Activated T-helper 9 cell treated with anti-CD3 and anti-CD28 coated beads, Interleukin-2, amount 50 U/mL, for 16 hours (primary cell): ENCODE measurements at regions not wholly inside any gene's neighbourhood (a gene's known extent, or its start where the extent isn't known, plus 50 kb on each side); places are given as distances from the start of the nearest gene placed in this dataset.
"Not testable (repeated sequence)": the region's sequence is repeated elsewhere in the genome, so short reads cannot be mapped to it uniquely, and the experiment has no call there.

Experiments used
- DNase-seq: peaks from one replicate; pipeline ENCODE4 v3.0.0-alpha.2; 2020; ENCODE audit warnings: low read depth

GRCh38 chr12:131551675-131552491 is 159.0 kb upstream of the SFSWAP start:
- no peak for DNase-seq

DNA sequence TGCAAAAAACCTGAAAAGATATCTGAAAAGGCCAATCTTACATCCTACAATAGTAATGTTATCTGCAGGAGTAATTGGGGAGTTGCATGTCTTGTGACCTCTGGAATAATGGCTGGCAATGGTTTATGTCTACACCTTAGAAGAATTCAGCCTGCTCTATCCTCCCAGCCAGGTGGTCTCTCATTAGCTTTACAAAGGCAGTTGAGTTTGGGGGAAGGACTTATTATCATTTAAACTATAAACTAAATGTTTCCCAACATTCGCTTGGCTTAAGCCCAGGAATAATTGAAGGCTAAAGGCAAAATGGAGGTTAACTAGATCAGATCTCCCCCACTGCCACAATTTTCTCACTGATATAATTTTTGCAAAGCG is 158.4 kb upstream of the SFSWAP start:
- DNase-seq: no peak

- no peak for DNase-seq
Observed at GRCh38 chr12:131553096-131553777, 157.7 kb upstream of the SFSWAP start.

DNA sequence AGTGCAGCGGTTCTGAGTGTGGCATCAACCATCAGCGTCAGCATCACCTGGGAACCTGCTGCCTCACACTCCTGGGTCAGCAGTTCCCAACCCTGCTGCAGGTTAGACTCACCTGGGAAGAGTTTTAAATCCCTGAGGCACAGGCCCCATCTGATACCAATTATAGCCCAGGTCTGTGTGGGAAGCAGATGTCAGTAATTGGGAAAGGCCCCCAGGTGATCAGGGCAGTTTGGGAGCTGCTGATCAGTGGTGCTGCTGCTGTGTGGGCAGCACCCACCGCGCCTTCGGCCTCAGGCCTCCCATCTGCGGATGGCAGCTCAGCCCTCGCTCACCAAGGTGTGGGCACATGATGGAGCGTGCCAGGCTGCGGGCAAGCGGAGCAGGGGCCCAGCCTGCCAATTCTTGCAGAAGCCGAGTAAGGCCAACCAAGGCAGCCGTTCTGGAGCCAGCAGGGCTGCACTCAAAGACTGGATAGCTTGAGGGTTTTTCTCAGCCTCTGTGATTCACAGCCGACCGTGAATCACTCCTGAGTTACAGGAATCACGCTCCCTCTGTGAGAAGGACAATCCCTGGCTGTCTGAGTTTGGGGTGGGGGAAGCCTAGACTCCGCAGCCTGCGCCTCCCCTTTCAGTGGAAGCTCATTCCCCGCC is 155.6 kb upstream of the SFSWAP start:
- no peak for DNase-seq

DNA sequence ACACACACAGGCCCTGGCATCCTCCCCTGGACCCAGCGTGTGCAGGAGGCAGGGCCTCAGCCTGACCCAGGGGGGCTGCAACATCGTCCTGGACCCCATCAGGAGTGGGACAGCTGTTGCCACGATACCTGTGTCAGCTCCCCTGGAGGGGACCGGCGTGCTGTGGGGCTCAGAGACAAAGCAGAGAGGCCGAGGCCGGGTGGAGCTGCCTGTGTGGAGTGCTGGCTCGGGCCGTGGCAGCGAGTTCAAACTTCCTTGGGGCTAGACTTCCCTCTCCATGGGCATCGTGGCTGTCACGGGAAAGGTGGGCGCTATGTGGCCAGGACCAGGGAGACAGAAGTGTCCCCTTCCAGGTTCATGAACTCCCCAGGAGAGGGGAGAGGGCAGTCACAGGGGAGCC is 155.0 kb upstream of the SFSWAP start:
- no peak for DNase-seq

DNA sequence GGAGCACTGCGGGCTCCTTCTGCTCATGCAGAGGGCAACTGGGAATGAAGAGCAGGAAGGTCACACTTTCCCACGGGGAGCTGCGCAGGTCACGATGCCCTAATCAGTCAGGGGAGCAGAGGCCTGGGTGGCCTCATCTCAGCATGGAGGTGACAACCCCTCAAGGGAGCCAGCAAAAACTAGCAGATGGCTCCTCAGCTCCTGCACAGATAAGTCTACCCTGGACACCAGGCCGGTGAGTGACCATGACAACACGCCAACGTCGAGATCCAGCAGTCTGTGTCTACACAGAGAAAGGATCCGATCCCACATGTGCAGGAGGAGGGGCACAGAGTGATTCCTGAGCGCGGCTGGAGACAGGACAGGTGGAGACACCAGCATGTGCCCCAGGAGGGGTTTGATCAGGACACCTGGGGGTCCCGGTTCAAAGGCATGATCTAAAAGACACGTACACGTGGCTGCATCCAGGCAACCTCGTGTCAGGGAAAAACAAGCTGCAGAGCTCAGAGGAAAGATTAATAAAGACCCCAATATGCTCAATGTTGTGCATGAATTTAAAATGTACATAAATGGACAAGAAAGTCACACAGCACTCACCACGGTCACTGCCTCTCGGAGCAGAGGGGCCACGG is 153.7 kb upstream of the SFSWAP start:
- DNase-seq: no peak

DNA sequence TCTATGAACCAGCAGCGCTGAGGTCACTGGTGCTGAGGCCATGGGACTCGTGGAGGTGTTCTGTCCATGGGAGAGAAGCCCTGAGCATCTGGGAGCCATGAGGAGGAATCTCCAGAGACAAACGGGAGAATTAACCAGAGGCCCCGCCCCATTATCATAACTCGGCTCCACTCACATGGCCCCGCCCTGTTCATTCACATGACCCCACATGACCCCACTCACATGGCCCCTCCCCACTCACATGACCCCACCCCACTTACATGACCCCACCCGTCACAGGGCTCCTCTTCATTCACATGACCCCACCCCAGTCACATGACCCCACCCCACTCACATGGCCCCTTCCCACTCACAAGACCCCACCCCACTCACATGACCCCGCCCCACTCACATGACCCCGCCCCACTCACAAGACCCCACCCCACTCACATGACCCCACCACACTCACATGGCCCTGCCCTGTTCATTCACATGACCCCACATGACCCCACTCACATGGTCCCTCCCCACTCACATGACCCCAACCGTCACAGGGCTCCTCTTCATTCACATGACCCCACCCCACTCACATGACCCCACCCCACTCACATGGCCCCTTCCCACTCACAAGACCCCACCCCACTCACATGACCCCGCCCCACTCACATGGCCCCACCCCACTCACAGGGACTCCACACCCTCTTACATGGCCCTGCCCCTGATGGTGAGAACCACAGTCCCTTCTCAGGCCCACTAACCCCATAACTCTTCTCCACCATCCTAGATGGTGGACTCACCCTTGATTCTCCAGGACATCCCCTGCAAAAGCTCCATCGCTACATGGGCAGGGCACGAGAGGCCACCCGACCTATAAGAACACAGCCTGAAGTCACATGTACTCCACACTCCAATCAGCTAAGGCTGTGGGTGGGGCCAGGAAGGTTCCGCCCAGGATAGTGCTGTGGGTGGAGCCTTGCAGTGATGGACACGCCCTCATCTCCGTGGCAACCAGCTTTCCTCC is 151.1 kb upstream of the SFSWAP start:
- no peak for DNase-seq

GRCh38 chr12:131561051-131561450 is 149.8 kb upstream of the SFSWAP start:
- no peak for DNase-seq

GRCh38 chr12:131561891-131562684 is 148.8 kb upstream of the SFSWAP start:
- no peak for DNase-seq

DNA sequence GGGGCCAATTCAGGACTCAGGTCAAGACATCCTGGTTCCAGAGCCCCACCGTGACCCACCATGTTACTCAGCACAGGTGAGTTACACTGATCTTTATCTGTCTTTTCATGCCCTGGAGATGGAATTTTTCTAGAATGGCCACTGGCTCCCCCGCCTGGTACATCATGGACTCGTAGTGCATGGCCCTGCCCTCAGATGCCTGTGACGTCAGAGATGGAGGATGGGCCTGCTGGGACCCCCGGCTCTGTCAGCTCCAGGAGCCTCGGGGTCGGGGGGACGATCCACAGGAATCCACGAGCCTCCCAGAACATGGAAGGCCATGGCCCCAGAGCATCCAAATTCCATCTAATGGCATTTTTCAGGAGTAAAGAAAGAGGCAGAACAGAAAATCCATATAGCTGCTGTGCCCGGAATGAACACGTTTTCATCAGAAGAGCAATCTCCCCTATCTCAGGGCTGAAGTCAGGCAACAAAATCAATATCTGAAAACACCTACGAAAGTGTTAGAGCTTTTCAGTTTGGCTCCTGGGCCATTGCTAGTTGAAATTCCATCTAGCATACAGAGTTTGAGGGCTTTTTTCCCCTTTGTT is 146.7 kb upstream of the SFSWAP start:
- DNase-seq: not testable (repeated sequence)

DNA sequence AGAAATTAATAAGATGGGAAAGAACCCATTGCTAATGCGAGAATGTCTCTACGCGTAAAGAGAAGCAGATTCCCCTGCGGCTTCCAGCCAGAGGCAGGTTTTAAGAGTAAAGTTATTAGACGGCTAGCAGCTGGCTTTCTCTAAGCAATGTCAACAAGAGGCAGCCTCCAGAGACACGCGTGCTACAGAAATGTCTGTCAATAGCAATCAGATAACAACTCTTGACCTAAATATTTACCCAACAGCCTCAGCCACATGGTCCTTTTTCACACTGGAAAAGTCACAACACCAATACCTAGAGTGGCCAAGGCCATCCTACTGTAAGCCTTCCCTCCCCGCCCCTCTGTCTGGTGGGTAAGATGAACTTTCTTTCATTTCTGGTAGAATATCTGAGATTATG is 146.0 kb upstream of the SFSWAP start:
- no peak for DNase-seq

GRCh38 chr12:131565267-131566015 is 145.4 kb upstream of the SFSWAP start:
- DNase-seq: no peak

GRCh38 chr12:131568336-131568735 is 142.6 kb upstream of the SFSWAP start:
- no peak for DNase-seq

GRCh38 chr12:131570596-131570995 is 140.3 kb upstream of the SFSWAP start:
- no peak for DNase-seq

DNA sequence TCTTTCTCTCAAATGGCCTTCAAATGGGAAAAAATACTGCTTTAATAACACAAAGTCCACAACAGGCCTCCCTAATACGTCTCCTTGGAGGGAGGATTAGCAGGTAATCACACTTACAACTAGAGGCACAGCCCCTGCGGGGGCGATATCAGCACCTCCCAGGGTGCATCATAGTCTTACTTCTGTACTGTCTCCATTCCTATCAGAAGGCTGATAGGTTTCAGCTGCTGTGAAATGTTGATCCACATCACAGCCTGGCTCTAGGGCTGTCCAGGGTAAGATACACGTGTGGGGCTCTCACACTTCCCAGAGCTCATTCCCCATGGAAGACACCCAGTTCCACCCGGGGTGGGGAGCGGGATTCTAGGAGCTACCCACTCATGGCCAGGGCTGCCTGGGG is 139.1 kb upstream of the SFSWAP start:
- no peak for DNase-seq

DNA sequence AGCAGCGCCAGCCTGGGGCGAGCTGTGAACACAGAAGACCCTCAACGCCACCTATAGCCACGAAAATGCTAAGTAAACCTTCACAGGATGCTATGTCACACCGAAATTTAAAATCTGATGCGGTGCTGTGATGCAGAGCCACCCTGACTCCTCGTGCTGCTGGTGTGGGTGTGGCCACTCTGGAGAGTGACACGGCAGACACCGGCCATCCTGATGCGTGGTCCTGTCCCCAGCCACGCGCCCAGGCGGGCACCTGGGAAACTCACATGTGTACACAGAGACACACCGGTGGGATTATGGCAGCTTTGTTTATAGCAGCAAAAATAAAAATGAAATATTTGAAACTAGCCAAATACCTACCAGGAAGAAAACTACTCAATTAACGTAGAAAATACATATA is 138.3 kb upstream of the SFSWAP start:
- DNase-seq: no peak

DNA sequence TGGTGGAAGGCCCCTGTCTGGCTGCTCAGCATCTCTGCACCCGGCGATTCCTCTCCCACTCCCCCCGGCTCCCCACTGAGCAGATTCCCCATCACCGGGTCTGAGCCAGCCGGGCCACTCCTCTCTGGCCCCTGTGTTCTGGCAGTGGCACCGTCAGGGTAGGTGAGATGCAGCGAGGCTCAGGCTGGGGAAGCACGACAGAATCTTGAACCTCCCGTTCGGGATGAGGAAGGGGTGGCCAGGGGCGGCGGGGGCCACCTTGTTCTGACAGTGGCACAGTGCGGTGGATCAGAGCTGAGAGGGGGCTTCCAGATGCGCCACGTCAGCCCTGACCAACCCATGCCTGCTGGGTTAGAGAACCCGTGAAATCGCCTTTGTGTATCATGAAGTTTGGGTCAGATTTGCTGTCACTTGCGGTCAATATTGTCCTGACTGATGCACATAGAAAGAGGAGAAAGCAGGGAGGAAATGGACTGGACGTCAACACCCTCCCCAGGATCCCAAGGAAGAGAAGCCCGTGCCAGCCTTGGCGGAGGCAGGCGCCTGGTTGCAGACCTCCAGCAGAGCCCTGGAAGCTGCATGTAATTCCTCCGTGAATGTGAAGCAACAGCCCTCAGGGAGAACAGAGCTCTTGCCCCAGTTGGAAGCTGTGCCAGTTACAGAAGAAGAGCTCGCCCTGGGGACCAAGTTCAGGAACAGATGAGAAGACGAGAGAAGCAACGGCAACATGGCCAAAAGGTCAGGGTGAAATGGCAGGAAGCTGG is 137.1 kb upstream of the SFSWAP start:
- no peak for DNase-seq

GRCh38 chr12:131574395-131574771 is 136.5 kb upstream of the SFSWAP start:
- DNase-seq: no peak

GRCh38 chr12:131575371-131575770 is 135.5 kb upstream of the SFSWAP start:
- DNase-seq: no peak
